Neural crest cell (in vitro differentiated cells): ENCODE measurements at regions not wholly inside any gene's neighbourhood (a gene's known extent, or its start where the extent isn't known, plus 50 kb on each side); places are given as distances from the start of the nearest gene placed in this dataset.
"Not testable (repeated sequence)": the region's sequence is repeated elsewhere in the genome, so short reads cannot be mapped to it uniquely, and the experiment has no call there.

Experiments used
- DNase-seq: peaks from one replicate; pipeline ENCODE4 v3.0.0; 2021; ENCODE audit warnings: low read depth, mixed read lengths, low spot score
- H3K27ac Mint-ChIP-seq: one replicate; pipeline ENCODE4 v1.8.0; 2021; ENCODE audit warnings: mild to moderate bottlenecking, mixed read lengths; ENCODE audit not compliant: unreplicated experiment
- H3K27me3 Mint-ChIP-seq: 2 replicates; pipeline ENCODE4 v1.8.0; 2021; ENCODE audit warnings: low read depth, mild to moderate bottlenecking, mixed read lengths
- H3K36me3 Mint-ChIP-seq: 2 replicates; pipeline ENCODE4 v1.8.0; 2021; ENCODE audit warnings: low read depth, mild to moderate bottlenecking, mixed read lengths
- H3K4me1 Mint-ChIP-seq: 2 replicates; pipeline ENCODE4 v1.8.0; 2021; ENCODE audit warnings: mixed read lengths
- H3K4me3 Mint-ChIP-seq: one replicate; pipeline ENCODE4 v1.8.0; 2021; ENCODE audit warnings: mild to moderate bottlenecking, mixed read lengths
- H3K9me3 Mint-ChIP-seq: 2 replicates; pipeline ENCODE4 v1.8.0; 2021; ENCODE audit warnings: mixed read lengths

DNA sequence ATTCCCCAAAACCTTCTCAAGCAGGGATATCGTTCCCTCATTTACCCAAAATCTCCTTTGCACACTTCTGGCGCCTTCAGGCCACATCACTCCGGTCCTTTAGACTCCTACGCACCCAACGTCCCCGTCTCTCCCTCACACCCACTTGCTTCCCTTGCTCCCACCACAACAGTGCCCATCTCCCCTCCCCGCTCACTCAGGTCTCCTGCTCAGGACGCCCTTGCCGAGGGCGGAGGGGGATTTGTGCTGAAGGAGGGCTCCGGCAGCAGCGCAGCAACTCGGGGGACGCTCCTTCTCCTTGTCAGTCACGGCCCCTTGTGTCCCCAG is 71.6 kb downstream of the PCMTD2 start:
- not testable (repeated sequence) for H3K36me3 Mint-ChIP-seq, H3K9me3 Mint-ChIP-seq, H3K4me3 Mint-ChIP-seq, H3K27ac Mint-ChIP-seq, H3K4me1 Mint-ChIP-seq, DNase-seq
- H3K27me3 Mint-ChIP-seq = peaks cover 69% of the 10 kb centered on the region

GRCh38 chr20:64327550-64328317 is 72.2 kb downstream of the PCMTD2 start:
- H3K4me3 Mint-ChIP-seq, H3K27ac Mint-ChIP-seq, H3K4me1 Mint-ChIP-seq, H3K9me3 Mint-ChIP-seq, H3K36me3 Mint-ChIP-seq: not testable (repeated sequence)
- peaks cover 69% of the 10 kb centered on the region for H3K27me3 Mint-ChIP-seq
- peak; percentile 34 for DNase-seq

DNA sequence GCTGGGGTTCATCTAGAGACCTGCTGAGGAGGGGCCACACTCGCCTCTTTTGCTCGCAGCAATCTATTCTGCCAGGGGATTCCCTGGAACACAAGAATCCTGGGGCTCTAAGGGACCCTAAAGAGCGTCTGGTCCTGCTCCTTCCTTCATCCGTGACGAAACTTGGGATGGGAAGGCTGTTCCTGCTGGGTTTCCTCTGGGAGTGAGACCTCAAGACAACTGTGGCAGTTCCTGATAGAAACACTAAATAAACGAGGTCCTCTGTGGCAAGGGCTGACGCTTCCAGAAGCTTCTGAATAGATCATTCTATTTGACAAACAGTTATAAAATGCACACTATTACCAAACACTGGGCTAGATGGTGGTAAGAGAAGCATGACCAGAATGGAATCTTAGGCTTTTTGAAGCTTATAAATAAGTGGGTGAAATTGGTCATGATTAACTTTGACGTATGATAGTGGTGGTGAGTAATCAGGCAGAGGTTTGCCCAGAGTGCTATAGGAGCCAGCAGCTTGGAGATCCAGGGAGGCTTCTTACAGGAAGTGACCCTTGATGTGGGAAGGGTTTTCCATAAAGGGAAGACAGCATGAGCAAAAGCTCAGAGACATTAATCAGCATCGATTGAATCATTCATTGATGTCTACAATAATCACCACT is 73.2 kb downstream of the PCMTD2 start:
- peaks cover 69% of the 10 kb centered on the region for H3K27me3 Mint-ChIP-seq

GRCh38 chr20:64332627-64333026 is 77.1 kb downstream of the PCMTD2 start:
- not testable (repeated sequence) for H3K36me3 Mint-ChIP-seq, H3K9me3 Mint-ChIP-seq, DNase-seq, H3K4me1 Mint-ChIP-seq, H3K27ac Mint-ChIP-seq, H3K4me3 Mint-ChIP-seq
- H3K27me3 Mint-ChIP-seq = peaks cover 50% of the 10 kb centered on the region

More for the DNA sequence above, 73.2 kb downstream of the PCMTD2 start:
- not testable (repeated sequence) for DNase-seq, H3K36me3 Mint-ChIP-seq, H3K9me3 Mint-ChIP-seq, H3K4me1 Mint-ChIP-seq, H3K27ac Mint-ChIP-seq
- H3K4me3 Mint-ChIP-seq = peak overlapping the region; percentile 66
